ENCODE measurements at regions not wholly inside any gene's neighbourhood (a gene's known extent, or its start where the extent isn't known, plus 50 kb on each side); places are given as distances from the start of the nearest gene placed in this dataset.

GRCh38 chr15:66848686-66849392 is 146.8 kb downstream of the SMAD6 start:
- no peak for DNase-seq (ENCODE audit: low read depth)

DNA sequence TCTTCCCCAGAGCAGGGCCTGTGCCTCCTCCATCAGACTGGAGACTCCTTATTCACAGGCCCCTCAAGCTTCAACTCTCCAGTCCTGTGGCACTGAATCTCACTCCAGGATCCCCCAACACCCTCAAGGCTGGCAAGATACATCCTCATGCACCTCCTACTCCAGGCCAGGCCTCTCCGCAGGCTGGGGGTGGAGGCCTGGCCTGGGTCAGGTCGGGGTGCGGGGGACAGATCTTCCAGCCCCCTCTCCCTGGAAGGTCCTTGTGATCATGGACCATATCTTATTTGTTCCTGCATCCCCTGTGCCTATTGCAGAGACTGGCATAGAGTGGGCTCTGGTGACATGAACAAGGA is 147.3 kb downstream of the SMAD6 start:
- DNase-seq (ENCODE audit: low read depth), result no peak

DNA sequence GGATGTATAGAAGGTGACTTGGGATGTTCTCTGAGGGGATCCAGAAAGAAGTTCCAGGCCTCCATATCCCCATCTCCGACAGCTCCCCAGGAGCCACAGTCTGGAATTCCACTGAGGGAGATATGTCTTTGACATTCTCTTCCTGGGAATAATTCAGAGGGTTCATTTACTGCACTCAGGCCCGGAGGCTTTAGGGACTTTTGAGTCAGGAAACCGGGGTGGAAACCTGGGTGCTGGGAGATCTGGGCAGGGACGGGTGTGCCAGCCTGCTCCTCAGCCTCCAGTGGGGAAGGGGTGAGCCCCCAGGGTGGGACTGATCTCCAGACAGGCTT is 147.7 kb downstream of the SMAD6 start:
- no peak for DNase-seq (ENCODE audit: low read depth)

DNA sequence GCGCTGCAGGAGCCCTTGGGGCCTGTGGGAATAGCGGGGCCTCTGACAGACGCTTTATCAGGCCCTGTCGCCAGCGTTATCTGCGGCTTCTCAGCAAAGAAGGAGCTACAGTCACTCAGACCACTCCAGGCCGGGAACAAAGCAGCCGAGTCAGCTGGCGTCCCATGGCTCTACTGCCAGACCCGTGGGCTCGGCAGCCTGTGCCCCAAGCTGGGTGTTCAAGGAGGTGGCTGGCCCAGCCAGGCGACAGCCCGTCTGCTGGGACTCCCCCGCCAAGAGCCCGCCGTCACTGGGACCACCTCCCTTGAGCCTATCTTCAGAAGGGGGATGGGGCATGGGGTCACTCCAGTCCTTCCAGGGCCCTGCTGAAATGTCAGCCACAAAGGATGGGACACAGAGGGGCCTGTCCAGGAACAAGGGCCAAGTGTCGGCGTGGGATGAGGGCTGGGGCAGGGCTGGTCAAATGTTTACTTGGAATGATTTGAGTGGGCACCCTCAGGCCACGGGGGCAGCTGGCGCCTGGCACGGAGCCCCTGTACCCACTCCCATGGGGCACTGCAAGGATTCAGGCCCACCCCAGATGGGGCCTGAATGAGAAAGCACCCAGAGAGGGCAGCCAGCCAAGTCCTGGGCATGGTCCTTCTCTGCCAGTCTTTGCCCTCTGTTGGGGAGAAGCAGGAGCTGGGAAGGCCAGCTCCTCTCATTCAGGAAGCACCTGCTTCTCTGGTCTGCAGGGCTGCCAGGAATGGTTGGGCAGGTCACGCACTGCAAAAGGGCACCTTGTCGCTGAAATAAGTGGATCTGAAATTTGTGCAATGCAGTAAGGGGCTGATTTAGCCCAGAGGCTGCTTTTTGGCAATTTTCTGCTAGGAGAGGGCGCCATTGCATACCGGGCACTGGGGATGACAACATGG is 148.3 kb downstream of the SMAD6 start:
- no peak for DNase-seq (ENCODE audit: low read depth)

- DNase-seq (ENCODE audit: low read depth), result no peak
Measured at GRCh38 chr15:66850996-66851310, 148.9 kb downstream of the SMAD6 start.

DNA sequence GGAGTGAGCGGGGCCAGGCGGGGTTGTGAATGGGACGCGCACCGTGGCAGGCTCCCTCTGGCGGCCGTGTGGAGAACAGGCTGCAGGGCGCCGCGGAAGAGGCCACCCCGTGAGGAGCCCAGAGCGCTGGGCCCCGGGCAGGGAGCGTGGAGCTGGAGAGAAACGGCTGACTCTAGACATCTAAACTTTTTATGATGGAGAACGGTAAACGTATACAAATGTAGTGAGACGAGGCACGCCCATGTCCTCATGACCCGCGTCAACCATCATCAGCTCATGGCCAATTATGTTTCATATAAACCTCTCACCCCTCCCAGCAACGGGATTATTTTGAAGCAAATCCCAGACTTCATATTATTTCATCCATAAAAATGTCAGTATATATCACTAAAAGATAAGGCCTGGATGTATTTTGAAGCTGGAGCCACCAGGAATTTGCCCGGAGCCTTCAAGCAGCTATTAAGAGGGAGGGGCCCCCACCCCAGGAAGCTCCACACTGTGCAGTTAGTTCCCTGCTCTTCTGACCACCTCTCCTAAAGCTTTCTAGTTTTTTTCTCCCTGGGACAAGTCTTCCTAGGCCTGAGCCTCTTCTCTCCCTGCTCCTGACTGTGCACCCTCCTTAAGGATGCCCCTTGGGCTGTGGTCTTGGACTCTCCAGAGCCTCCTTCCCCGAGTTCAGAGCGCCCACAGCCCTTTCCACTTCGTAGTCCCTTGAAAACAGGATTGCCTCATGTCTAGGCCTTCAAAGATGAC is 149.5 kb downstream of the SMAD6 start:
- DNase-seq (ENCODE audit: low read depth), result no peak

GRCh38 chr15:66852064-66852905 is 150.2 kb downstream of the SMAD6 start:
- no peak for DNase-seq (ENCODE audit: low read depth)

GRCh38 chr15:66854012-66854965 is 152.3 kb downstream of the SMAD6 start:
- no peak for DNase-seq (ENCODE audit: low read depth)

- DNase-seq (ENCODE audit: low read depth), result no peak
Measured at GRCh38 chr15:66855041-66855440, 153.0 kb downstream of the SMAD6 start.

- no peak for DNase-seq (ENCODE audit: low read depth)
Measured at GRCh38 chr15:66857694-66858093, 155.7 kb downstream of the SMAD6 start.

GRCh38 chr15:66858423-66859207 is 156.6 kb downstream of the SMAD6 start:
- no peak for DNase-seq (ENCODE audit: low read depth)

GRCh38 chr15:66859688-66860253 is 157.7 kb downstream of the SMAD6 start:
- DNase-seq (ENCODE audit: low read depth), result no peak

DNA sequence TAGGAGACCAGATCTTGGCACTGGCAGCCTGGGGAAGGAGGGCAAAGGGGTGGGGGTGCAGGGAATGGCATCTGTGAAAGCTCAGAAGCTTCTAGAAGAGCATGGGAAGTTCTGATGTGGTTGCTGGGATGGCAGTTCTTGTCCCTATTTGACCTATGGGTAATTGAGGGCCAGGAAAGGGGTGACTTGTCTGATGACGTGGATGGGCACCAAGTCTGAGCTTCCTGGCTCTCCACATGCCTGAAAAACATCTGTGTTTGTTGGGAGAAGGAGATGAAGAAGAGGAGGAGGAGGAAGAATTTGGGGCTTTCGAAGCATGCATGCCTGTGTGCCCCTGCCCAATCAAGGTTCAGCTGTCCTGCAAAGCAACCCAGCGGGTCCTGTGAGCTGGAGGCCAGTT is 158.8 kb downstream of the SMAD6 start:
- DNase-seq (ENCODE audit: low read depth), result no peak

GRCh38 chr15:66862111-66862939 is 160.3 kb downstream of the SMAD6 start:
- DNase-seq (ENCODE audit: low read depth), result no peak

DNA sequence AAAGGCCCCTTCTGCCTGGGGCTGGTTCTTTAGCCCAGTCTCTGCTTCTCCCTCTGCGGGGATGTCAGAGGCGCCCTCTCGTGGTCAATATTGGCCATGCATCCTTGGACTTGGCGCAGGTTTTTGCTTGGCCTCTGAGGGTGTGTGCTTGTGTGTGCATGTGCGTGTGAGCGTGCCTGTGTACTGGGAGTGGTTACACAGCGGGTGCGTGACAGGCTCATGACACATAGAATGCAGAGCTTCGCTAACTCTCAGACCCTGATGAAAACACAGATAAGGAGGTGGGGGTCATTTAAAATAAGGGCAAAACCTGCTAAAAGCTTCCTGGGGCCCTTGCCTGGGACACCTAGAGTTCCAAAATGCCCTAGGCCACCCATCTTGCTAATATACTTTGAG is 160.9 kb downstream of the SMAD6 start:
- no peak for DNase-seq (ENCODE audit: low read depth)

- DNase-seq (ENCODE audit: low read depth), result no peak
Measured at GRCh38 chr15:66863390-66864085, 161.5 kb downstream of the SMAD6 start.

- DNase-seq (ENCODE audit: low read depth), result no peak
Measured at GRCh38 chr15:66864086-66864830, 162.2 kb downstream of the SMAD6 start.

Measured in forelimb muscle (tissue), 1 donor.